ENCODE measurements at regions not wholly inside any gene's neighbourhood (a gene's known extent, or its start where the extent isn't known, plus 50 kb on each side); places are given as distances from the start of the nearest gene placed in this dataset.
"Not testable (repeated sequence)": the region's sequence is repeated elsewhere in the genome, so short reads cannot be mapped to it uniquely, and the experiment has no call there.

DNA sequence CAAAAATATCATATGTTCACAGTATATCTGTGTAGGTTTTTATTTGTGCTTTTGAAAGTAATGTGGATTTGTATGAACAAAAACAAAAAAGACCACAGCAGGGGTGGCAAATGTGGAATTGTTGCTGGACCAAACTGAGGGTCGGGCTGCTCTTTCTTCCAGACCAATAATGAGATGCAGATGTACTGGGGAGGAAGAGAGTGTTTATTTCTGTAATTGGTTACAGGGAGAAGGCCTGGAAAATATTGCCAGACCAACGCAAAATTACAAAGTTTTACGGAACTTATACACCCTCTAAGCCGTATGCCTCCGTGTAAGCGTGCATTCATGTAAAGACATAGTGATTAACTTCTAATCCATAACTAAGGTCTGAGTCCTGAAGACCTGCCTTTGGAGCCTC is 353.9 kb upstream of the C16orf82 start:
- intact Hi-C loops (cut with micrococcal nuclease): no loop called here
- TF ChIP-seq, protein P1, sequence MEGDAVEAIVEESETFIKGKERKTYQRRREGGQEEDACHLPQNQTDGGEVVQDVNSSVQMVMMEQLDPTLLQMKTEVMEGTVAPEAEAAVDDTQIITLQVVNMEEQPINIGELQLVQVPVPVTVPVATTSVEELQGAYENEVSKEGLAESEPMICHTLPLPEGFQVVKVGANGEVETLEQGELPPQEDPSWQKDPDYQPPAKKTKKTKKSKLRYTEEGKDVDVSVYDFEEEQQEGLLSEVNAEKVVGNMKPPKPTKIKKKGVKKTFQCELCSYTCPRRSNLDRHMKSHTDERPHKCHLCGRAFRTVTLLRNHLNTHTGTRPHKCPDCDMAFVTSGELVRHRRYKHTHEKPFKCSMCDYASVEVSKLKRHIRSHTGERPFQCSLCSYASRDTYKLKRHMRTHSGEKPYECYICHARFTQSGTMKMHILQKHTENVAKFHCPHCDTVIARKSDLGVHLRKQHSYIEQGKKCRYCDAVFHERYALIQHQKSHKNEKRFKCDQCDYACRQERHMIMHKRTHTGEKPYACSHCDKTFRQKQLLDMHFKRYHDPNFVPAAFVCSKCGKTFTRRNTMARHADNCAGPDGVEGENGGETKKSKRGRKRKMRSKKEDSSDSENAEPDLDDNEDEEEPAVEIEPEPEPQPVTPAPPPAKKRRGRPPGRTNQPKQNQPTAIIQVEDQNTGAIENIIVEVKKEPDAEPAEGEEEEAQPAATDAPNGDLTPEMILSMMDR (IDR thresholded peaks at IDR 0.05): no peak
- ChIA-PET CTCF (no interaction called here), POLR2A (no interaction called here)
- peaks cover 27% of the 10 kb centered on the region for H3K27me3 Mint-ChIP-seq
- peaks cover 3% of the 10 kb centered on the region for H3K9me3 Mint-ChIP-seq
- no peaks in the 10 kb centered on the region for H3K36me3 Mint-ChIP-seq (ENCODE audit: low read depth)
- DNase-seq (no peak), ATAC-seq (ENCODE audit: low read depth) (no peak)
- no peak overlapping the region for H3K27ac Mint-ChIP-seq
- no peaks in the 10 kb centered on the region for H3K4me1 Mint-ChIP-seq
- H3K4me3 Mint-ChIP-seq: no peak overlapping the region

DNA sequence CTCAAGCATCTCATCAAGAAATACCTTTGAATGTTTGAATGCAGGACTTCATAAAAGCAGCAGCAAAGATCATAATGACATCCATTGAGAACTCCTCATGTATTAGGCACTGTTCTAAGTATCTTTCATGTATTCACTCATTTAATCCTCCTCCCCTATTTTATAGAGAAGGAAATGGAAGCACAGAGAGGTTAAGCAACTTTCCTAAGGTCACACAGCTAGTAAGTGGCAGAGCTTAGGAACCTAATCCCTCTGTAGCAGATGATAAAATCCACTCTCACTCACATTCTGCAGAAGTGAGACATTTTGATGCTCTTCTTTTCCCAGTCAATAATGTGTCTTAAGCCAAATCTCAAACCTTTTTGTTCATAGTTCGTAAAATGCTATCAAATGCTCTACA is 350.8 kb upstream of the C16orf82 start:
- Mint-ChIP-seq H3K9me3 (no peaks in the 10 kb centered on the region), H3K4me3 (no peak overlapping the region), H3K4me1 (no peaks in the 10 kb centered on the region), H3K36me3 (ENCODE audit: low read depth) (no peaks in the 10 kb centered on the region), H3K27ac (no peak overlapping the region), H3K27me3 (peaks cover 21% of the 10 kb centered on the region)
- DNase-seq (no peak), ATAC-seq (ENCODE audit: low read depth) (no peak)
- ChIA-PET POLR2A (no interaction called here), CTCF (no interaction called here)
- TF ChIP-seq, protein P1 (IDR thresholded peaks at IDR 0.05): no peak
- intact Hi-C loops (cut with micrococcal nuclease): no loop called here

- ATAC-seq (ENCODE audit: low read depth): no peak
- Mint-ChIP-seq H3K4me3 (no peak overlapping the region), H3K4me1 (no peaks in the 10 kb centered on the region), H3K9me3 (no peaks in the 10 kb centered on the region), H3K27ac (no peak overlapping the region), H3K27me3 (peaks cover 13% of the 10 kb centered on the region), H3K36me3 (ENCODE audit: low read depth) (no peaks in the 10 kb centered on the region)
- DNase-seq: no peak
- ChIA-PET CTCF (no interaction called here), POLR2A (no interaction called here)
- TF ChIP-seq, protein P1 (IDR thresholded peaks at IDR 0.05): no peak
- intact Hi-C loops (cut with micrococcal nuclease): no loop called here
These were observed 348.9 kb upstream of the C16orf82 start for GRCh38 chr16:26717826-26718225.

- Mint-ChIP-seq H3K27ac (no peak overlapping the region), H3K9me3 (no peaks in the 10 kb centered on the region), H3K4me3 (no peak overlapping the region), H3K27me3 (peaks cover 6% of the 10 kb centered on the region), H3K4me1 (no peaks in the 10 kb centered on the region), H3K36me3 (ENCODE audit: low read depth) (no peaks in the 10 kb centered on the region)
- no peak for ATAC-seq (ENCODE audit: low read depth)
- CTCF ChIA-PET: no interaction called here
- POLR2A ChIA-PET: no interaction called here
- DNase-seq: no peak
- TF ChIP-seq, protein P1 (IDR thresholded peaks at IDR 0.05): no peak
- intact Hi-C loops (cut with micrococcal nuclease): no loop called here
These were observed 345.4 kb upstream of the C16orf82 start for GRCh38 chr16:26721290-26721689.

- POLR2A ChIA-PET; H3K4me1 Mint-ChIP-seq; H3K27me3 Mint-ChIP-seq; H3K36me3 Mint-ChIP-seq (ENCODE audit: low read depth); DNase-seq; CTCF ChIA-PET; H3K4me3 Mint-ChIP-seq; intact Hi-C loops (cut with micrococcal nuclease); H3K27ac Mint-ChIP-seq; H3K9me3 Mint-ChIP-seq; ATAC-seq (ENCODE audit: low read depth): not testable (repeated sequence)
These were observed 344.8 kb upstream of the C16orf82 start for GRCh38 chr16:26721957-26722356.

GRCh38 chr16:26724189-26724588 is 342.5 kb upstream of the C16orf82 start:
- Mint-ChIP-seq H3K4me3 (no peak overlapping the region), H3K27me3 (peaks cover 8% of the 10 kb centered on the region), H3K9me3 (no peaks in the 10 kb centered on the region), H3K4me1 (no peaks in the 10 kb centered on the region), H3K36me3 (ENCODE audit: low read depth) (no peaks in the 10 kb centered on the region), H3K27ac (no peak overlapping the region)
- TF ChIP-seq, protein P1 (IDR thresholded peaks at IDR 0.05): no peak
- DNase-seq: no peak
- no peak for ATAC-seq (ENCODE audit: low read depth)
- ChIA-PET POLR2A (no interaction called here), CTCF (interaction anchor here (0.5 kb wide), 1 partner anchor 284 kb away, joined by 3 read pairs; no protein-coding TSS in a partner anchor)
- intact Hi-C loops (cut with micrococcal nuclease): no loop called here

Data from activated B cell treated with CpG ODN at 0.5 μM for 24 hours (primary cell).